ENCODE measurements at regions not wholly inside any gene's neighbourhood (a gene's known extent, or its start where the extent isn't known, plus 50 kb on each side); places are given as distances from the start of the nearest gene placed in this dataset.
"Not testable (repeated sequence)": the region's sequence is repeated elsewhere in the genome, so short reads cannot be mapped to it uniquely, and the experiment has no call there.

DNA sequence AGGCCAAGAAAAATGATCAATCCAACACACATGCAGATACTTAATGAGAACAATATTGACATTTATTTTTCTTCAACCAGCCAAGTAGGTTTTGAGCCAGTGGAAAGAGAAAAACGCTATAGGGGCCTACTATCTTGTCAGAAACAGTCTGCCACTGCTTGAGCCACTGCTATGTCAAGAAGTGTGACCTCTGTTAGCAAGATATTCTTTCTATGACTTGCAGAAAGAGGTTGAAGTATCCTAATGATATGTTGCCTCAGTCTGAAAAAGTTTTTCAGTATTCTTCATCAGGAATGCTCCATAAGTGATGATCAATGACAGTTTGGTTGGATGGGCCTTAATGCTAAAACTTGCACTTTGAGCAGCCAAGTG, 328.4 kb upstream of the KCND2 start:
- no peaks in the 10 kb centered on the region for H3K9me3 Mint-ChIP-seq (ENCODE audit: unreplicated experiment)
- H3K4me3 Mint-ChIP-seq (ENCODE audit: unreplicated experiment): no peak overlapping the region
- no peaks in the 10 kb centered on the region for H3K27me3 Mint-ChIP-seq (ENCODE audit: unreplicated experiment)
- TF ChIP-seq, protein P1, sequence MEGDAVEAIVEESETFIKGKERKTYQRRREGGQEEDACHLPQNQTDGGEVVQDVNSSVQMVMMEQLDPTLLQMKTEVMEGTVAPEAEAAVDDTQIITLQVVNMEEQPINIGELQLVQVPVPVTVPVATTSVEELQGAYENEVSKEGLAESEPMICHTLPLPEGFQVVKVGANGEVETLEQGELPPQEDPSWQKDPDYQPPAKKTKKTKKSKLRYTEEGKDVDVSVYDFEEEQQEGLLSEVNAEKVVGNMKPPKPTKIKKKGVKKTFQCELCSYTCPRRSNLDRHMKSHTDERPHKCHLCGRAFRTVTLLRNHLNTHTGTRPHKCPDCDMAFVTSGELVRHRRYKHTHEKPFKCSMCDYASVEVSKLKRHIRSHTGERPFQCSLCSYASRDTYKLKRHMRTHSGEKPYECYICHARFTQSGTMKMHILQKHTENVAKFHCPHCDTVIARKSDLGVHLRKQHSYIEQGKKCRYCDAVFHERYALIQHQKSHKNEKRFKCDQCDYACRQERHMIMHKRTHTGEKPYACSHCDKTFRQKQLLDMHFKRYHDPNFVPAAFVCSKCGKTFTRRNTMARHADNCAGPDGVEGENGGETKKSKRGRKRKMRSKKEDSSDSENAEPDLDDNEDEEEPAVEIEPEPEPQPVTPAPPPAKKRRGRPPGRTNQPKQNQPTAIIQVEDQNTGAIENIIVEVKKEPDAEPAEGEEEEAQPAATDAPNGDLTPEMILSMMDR (IDR thresholded peaks at IDR 0.05): no peak
- H3K27ac Mint-ChIP-seq (ENCODE audit: unreplicated experiment): no peak overlapping the region
- H3K36me3 Mint-ChIP-seq (ENCODE audit: unreplicated experiment): no peaks in the 10 kb centered on the region
- DNase-seq (ENCODE audit: extremely low spot score, unreplicated experiment): no peak
- no peaks in the 10 kb centered on the region for H3K4me1 Mint-ChIP-seq (ENCODE audit: unreplicated experiment)

DNA sequence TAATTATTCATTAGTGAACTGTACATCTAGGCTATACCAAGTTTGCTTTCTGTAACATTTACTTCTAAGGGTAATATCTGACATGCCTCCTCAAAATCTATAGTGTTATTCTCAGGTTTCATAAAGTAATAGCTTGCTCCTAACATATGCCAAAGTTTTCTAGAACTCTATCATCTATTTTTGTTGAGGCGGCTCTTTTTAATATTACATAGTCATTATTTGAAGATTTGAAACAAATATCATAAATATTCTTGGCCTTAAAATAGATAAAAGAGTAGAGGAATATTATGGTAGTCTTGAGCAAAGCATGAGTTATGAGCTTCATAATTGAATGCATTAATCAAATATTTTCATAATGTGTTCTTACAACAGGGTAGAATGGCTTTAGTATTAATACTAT, 327.2 kb upstream of the KCND2 start:
- TF ChIP-seq, protein P1 (IDR thresholded peaks at IDR 0.05): no peak
- Mint-ChIP-seq H3K9me3 (ENCODE audit: unreplicated experiment) (no peaks in the 10 kb centered on the region), H3K4me1 (ENCODE audit: unreplicated experiment) (no peaks in the 10 kb centered on the region), H3K36me3 (ENCODE audit: unreplicated experiment) (no peaks in the 10 kb centered on the region), H3K27me3 (ENCODE audit: unreplicated experiment) (no peaks in the 10 kb centered on the region), H3K4me3 (ENCODE audit: unreplicated experiment) (no peak overlapping the region), H3K27ac (ENCODE audit: unreplicated experiment) (no peak overlapping the region)
- no peak for DNase-seq (ENCODE audit: extremely low spot score, unreplicated experiment)

DNA sequence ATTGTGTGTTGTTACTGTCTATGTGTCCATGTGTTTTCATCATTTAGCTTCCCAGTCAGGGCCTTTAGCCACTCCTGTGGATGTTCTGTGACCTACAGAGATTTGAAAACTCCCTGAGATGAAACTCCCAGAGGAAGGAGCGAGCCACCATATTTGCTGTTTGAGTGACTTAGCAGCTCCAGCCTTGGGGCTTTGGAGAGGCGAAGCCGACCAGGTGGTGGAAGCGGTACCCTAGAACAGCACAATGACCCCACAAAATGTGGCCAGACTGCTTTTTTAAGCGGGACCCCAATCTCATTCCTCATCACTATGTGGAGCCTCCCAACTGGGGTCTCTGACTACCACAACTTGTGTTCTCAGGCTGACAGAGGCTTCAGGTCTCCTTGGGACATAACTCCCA, 323.9 kb upstream of the KCND2 start:
- Mint-ChIP-seq H3K4me1 (ENCODE audit: unreplicated experiment) (no peaks in the 10 kb centered on the region), H3K4me3 (ENCODE audit: unreplicated experiment) (no peak overlapping the region), H3K36me3 (ENCODE audit: unreplicated experiment) (no peaks in the 10 kb centered on the region), H3K27me3 (ENCODE audit: unreplicated experiment) (no peaks in the 10 kb centered on the region), H3K27ac (ENCODE audit: unreplicated experiment) (no peak overlapping the region), H3K9me3 (ENCODE audit: unreplicated experiment) (no peaks in the 10 kb centered on the region)
- TF ChIP-seq, protein P1 (IDR thresholded peaks at IDR 0.05): no peak
- no peak for DNase-seq (ENCODE audit: extremely low spot score, unreplicated experiment)

DNA sequence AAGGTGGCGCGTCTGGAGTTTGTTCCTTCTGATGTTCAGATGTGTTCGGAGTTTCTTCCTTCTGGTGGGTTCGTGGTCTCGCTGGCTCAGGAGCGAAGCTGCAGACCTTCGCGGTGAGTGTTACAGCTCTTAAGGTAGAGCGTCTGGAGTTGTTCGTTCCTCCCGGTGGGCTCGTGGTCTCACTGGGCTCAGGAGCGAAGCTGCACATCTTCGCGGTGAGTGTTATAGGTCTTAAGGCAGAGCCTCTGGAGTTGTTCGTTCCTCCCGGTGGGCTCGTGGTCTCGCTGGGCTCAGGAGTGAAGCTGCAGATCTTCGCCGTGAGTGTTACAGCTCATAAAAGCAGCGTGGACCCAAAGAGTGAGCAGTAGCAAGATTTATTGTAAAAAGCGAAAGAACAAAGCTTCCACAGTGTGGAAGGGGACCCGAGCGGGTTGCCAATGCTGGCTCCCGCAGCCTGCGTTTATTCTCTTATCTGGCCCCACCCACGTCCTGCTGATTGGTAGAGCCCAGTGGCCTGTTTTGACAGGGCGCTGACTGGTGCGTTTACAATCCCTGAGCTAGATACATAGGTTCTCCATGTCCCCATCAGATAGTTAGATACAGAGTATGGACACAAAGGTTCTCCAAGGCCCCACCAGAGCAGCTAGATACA, 322.5 kb upstream of the KCND2 start:
- not testable (repeated sequence) for H3K36me3 Mint-ChIP-seq (ENCODE audit: unreplicated experiment); H3K9me3 Mint-ChIP-seq (ENCODE audit: unreplicated experiment); DNase-seq (ENCODE audit: extremely low spot score, unreplicated experiment); H3K4me3 Mint-ChIP-seq (ENCODE audit: unreplicated experiment); H3K27me3 Mint-ChIP-seq (ENCODE audit: unreplicated experiment); H3K4me1 Mint-ChIP-seq (ENCODE audit: unreplicated experiment); H3K27ac Mint-ChIP-seq (ENCODE audit: unreplicated experiment)

DNA sequence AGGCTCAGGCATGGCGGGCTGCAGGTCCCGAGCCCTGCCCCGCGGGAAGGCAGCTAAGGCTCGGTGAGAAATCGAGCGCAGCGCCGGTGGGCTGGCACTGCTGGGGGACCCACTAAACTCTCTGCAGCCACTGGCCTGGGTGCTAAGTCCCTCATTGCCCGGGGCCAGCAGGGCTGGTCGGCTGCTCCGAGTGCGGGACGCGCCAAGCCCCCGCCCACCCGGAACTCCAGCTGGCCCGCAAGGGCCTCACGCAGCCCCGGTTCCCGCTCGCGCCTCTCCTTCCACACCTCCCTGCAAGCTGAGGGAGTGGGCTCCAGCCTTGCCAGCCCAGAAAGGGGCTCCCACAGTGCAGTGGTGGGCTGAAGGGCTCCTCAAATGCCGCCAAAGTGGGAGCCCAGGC, 321.4 kb upstream of the KCND2 start:
- H3K27ac Mint-ChIP-seq (ENCODE audit: unreplicated experiment); H3K27me3 Mint-ChIP-seq (ENCODE audit: unreplicated experiment); H3K36me3 Mint-ChIP-seq (ENCODE audit: unreplicated experiment); H3K9me3 Mint-ChIP-seq (ENCODE audit: unreplicated experiment); H3K4me1 Mint-ChIP-seq (ENCODE audit: unreplicated experiment); H3K4me3 Mint-ChIP-seq (ENCODE audit: unreplicated experiment); DNase-seq (ENCODE audit: extremely low spot score, unreplicated experiment): not testable (repeated sequence)

DNA sequence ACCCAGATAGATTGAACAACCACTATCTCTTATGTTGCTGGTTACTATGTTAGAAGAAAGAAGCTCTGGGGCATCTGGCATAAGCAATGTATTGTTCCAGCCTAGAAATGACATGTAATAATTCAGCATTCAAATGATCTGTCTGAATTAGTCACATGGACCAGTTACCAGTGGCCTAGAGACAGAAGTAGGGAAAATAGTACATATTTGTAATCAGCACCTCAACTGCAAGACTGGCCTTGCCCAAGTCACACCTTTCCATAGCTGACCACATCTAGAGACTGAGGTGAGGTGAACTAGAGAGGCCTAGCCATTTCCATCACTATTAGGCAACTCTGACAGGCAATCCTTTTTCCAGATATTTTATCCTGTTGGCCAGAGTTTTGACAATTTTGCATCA, 315.6 kb upstream of the KCND2 start:
- H3K4me3 Mint-ChIP-seq (ENCODE audit: unreplicated experiment): no peak overlapping the region
- TF ChIP-seq, protein P1 (IDR thresholded peaks at IDR 0.05): no peak
- no peaks in the 10 kb centered on the region for H3K9me3 Mint-ChIP-seq (ENCODE audit: unreplicated experiment)
- H3K36me3 Mint-ChIP-seq (ENCODE audit: unreplicated experiment): no peaks in the 10 kb centered on the region
- no peaks in the 10 kb centered on the region for H3K27me3 Mint-ChIP-seq (ENCODE audit: unreplicated experiment)
- H3K27ac Mint-ChIP-seq (ENCODE audit: unreplicated experiment): no peak overlapping the region
- no peak for DNase-seq (ENCODE audit: extremely low spot score, unreplicated experiment)
- peaks cover 4% of the 10 kb centered on the region for H3K4me1 Mint-ChIP-seq (ENCODE audit: unreplicated experiment)
